ENCODE measurements at regions not wholly inside any gene's neighbourhood (a gene's known extent, or its start where the extent isn't known, plus 50 kb on each side); places are given as distances from the start of the nearest gene placed in this dataset.

- Histone ChIP-seq H3K36me3 (ENCODE audit: control insufficient read depth, insufficient read depth, low read length) (no peaks in the 10 kb centered on the region), H3K4me3 (replicated peaks in 1 of 4; ENCODE audit: control extremely low read depth in 1 of 4, insufficient read depth in 1 of 4, low read depth in 3 of 4, low read length in 4 of 4) (no peak overlapping the region), H3K4me2 (ENCODE audit: extremely low read depth, insufficient read depth, low read length) (no peak overlapping the region), H3K9ac (ENCODE audit: insufficient read depth, low read length) (no peak overlapping the region), H3K79me2 (ENCODE audit: control insufficient read depth, insufficient read depth, low read length) (no peaks in the 10 kb centered on the region), H3K27me3 (ENCODE audit: control insufficient read depth, insufficient read depth, low read length) (no peaks in the 10 kb centered on the region), H2AFZ (ENCODE audit: low read length) (no peak overlapping the region), H3K27ac (ENCODE audit: insufficient read depth, low read length) (no peak overlapping the region), H4K20me1 (ENCODE audit: control insufficient read depth, extremely low read depth, insufficient read depth, low read length) (no peaks in the 10 kb centered on the region), H3K4me1 (ENCODE audit: control insufficient read depth, extremely low read depth, insufficient read depth, low read length) (no peaks in the 10 kb centered on the region), H3K9me3 (ENCODE audit: control insufficient read depth, insufficient read depth, low read depth, low read length) (no peaks in the 10 kb centered on the region)
- DNase-seq (ENCODE audit: low read depth in 2 of 2), result no peak
- no peak for TF ChIP-seq EZH2 (IDR thresholded peaks at IDR 0.05; ENCODE audit: low read length, missing control alignments)
- no peak for TF ChIP-seq CTCF (conservative IDR thresholded peaks at IDR 0.05 in 1 of 2, IDR thresholded peaks at IDR 0.05 in 1 of 2; ENCODE audit: low read depth in 1 of 2, low read length in 2 of 2)
These were observed 86.7 kb downstream of the TMEM18 start for GRCh38 chr2:590214-591175.

- H3K79me2 ChIP-seq (ENCODE audit: control insufficient read depth, insufficient read depth, low read length), result no peaks in the 10 kb centered on the region
- H2AFZ ChIP-seq (ENCODE audit: low read length), result no peak overlapping the region
- H3K9ac ChIP-seq (ENCODE audit: insufficient read depth, low read length), result no peak overlapping the region
- H4K20me1 ChIP-seq (ENCODE audit: control insufficient read depth, extremely low read depth, insufficient read depth, low read length), result no peaks in the 10 kb centered on the region
- H3K9me3 ChIP-seq (ENCODE audit: control insufficient read depth, insufficient read depth, low read depth, low read length), result no peaks in the 10 kb centered on the region
- no peak overlapping the region for H3K4me3 ChIP-seq (replicated peaks in 1 of 4; ENCODE audit: control extremely low read depth in 1 of 4, insufficient read depth in 1 of 4, low read depth in 3 of 4, low read length in 4 of 4)
- H3K36me3 ChIP-seq (ENCODE audit: control insufficient read depth, insufficient read depth, low read length), result no peaks in the 10 kb centered on the region
- no peak for DNase-seq (ENCODE audit: low read depth in 2 of 2)
- H3K4me2 ChIP-seq (ENCODE audit: extremely low read depth, insufficient read depth, low read length), result no peak overlapping the region
- no peaks in the 10 kb centered on the region for H3K4me1 ChIP-seq (ENCODE audit: control insufficient read depth, extremely low read depth, insufficient read depth, low read length)
- H3K27me3 ChIP-seq (ENCODE audit: control insufficient read depth, insufficient read depth, low read length), result no peaks in the 10 kb centered on the region
- TF ChIP-seq CTCF (conservative IDR thresholded peaks at IDR 0.05 in 1 of 2, IDR thresholded peaks at IDR 0.05 in 1 of 2; ENCODE audit: low read depth in 1 of 2, low read length in 2 of 2), result no peak
- TF ChIP-seq EZH2 (IDR thresholded peaks at IDR 0.05; ENCODE audit: low read length, missing control alignments), result no peak
- H3K27ac ChIP-seq (ENCODE audit: insufficient read depth, low read length), result no peak overlapping the region
These were observed 87.7 kb downstream of the TMEM18 start for GRCh38 chr2:589281-590130.

- Histone ChIP-seq H4K20me1 (ENCODE audit: control insufficient read depth, extremely low read depth, insufficient read depth, low read length) (no peaks in the 10 kb centered on the region), H3K4me3 (replicated peaks in 1 of 4; ENCODE audit: control extremely low read depth in 1 of 4, insufficient read depth in 1 of 4, low read depth in 3 of 4, low read length in 4 of 4) (no peak overlapping the region)
- TF ChIP-seq EZH2 (IDR thresholded peaks at IDR 0.05; ENCODE audit: low read length, missing control alignments), result no peak
- TF ChIP-seq CTCF (conservative IDR thresholded peaks at IDR 0.05 in 1 of 2, IDR thresholded peaks at IDR 0.05 in 1 of 2; ENCODE audit: low read depth in 1 of 2, low read length in 2 of 2), result no peak
These were observed 89.0 kb downstream of the TMEM18 start for GRCh38 chr2:588074-588645.

More at GRCh38 chr2:588074-588645, 89.0 kb downstream of the TMEM18 start:
- Histone ChIP-seq H3K27ac (ENCODE audit: insufficient read depth, low read length) (no peak overlapping the region), H3K36me3 (ENCODE audit: control insufficient read depth, insufficient read depth, low read length) (no peaks in the 10 kb centered on the region), H3K4me1 (ENCODE audit: control insufficient read depth, extremely low read depth, insufficient read depth, low read length) (no peaks in the 10 kb centered on the region), H3K9me3 (ENCODE audit: control insufficient read depth, insufficient read depth, low read depth, low read length) (no peaks in the 10 kb centered on the region), H2AFZ (ENCODE audit: low read length) (no peak overlapping the region), H3K4me2 (ENCODE audit: extremely low read depth, insufficient read depth, low read length) (no peak overlapping the region), H3K27me3 (ENCODE audit: control insufficient read depth, insufficient read depth, low read length) (no peaks in the 10 kb centered on the region), H3K9ac (ENCODE audit: insufficient read depth, low read length) (no peak overlapping the region), H3K79me2 (ENCODE audit: control insufficient read depth, insufficient read depth, low read length) (no peaks in the 10 kb centered on the region)
- DNase-seq (ENCODE audit: low read depth in 2 of 2), result no peak
